ENCODE measurements at regions not wholly inside any gene's neighbourhood (a gene's known extent, or its start where the extent isn't known, plus 50 kb on each side); places are given as distances from the start of the nearest gene placed in this dataset.

GRCh38 chr17:63170795-63171194, 204.8 kb downstream of the TANC2 start:
- no peak for DNase-seq (ENCODE audit: low read depth)
- TF ChIP-seq, protein P1, sequence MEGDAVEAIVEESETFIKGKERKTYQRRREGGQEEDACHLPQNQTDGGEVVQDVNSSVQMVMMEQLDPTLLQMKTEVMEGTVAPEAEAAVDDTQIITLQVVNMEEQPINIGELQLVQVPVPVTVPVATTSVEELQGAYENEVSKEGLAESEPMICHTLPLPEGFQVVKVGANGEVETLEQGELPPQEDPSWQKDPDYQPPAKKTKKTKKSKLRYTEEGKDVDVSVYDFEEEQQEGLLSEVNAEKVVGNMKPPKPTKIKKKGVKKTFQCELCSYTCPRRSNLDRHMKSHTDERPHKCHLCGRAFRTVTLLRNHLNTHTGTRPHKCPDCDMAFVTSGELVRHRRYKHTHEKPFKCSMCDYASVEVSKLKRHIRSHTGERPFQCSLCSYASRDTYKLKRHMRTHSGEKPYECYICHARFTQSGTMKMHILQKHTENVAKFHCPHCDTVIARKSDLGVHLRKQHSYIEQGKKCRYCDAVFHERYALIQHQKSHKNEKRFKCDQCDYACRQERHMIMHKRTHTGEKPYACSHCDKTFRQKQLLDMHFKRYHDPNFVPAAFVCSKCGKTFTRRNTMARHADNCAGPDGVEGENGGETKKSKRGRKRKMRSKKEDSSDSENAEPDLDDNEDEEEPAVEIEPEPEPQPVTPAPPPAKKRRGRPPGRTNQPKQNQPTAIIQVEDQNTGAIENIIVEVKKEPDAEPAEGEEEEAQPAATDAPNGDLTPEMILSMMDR (IDR thresholded peaks at IDR 0.05; ENCODE audit: low read depth, low read length, missing control alignments), result no peak
- H3K4me3 ChIP-seq (ENCODE audit: low read depth, low read length), result no peak overlapping the region
- in situ Hi-C loops (cut with HindIII; ENCODE audit: low sequenced_read_pairs), result no loop called here

DNA sequence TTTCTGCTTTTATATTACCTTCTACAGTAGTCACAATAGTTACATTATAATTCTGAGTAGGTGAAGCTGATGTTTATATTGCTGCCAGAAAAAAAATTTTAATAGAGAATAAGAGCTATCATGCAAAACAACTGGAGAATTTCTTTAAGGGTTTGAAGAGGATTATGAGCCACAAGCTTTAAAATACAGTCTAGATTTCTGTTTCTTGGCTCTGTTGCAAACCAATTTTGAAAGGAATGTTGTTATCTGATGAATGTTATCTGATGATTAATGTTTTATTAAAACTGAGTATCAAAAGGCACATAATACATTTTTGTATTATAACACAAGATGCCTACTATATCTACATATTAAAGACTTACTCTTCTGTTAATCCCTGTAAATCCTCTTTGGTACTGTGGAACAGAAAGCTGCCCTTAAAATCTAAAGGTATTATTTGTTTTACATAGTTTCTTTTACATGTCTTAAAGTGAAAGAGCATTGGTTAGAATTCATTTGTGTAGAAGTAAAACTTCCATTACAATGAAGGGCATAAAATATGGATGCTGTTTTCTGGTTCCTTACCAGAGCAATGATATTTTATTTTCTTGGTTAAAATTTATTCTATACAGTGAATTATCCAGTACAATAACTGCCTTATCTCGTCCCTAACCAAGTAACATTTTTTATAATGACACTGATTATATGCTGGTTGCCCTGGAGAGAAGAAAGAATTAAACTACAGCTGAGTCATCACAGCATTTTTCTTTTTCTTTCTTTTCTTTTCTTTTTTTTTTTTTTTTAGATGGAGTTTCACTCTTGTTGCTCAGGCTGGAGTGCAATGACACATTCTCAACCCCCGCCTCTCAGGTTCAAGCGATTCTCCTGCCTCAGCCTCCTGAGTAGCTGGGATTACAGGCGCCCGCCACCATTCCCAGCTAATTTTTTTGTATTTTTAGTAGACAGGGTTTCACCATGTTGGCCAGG, 205.7 kb downstream of the TANC2 start:
- TF ChIP-seq, protein P1 (IDR thresholded peaks at IDR 0.05; ENCODE audit: low read depth, low read length, missing control alignments), result no peak
- DNase-seq (ENCODE audit: low read depth), result no peak
- in situ Hi-C loops (cut with HindIII; ENCODE audit: low sequenced_read_pairs), result no loop called here
- no peak overlapping the region for H3K4me3 ChIP-seq (ENCODE audit: low read depth, low read length)

DNA sequence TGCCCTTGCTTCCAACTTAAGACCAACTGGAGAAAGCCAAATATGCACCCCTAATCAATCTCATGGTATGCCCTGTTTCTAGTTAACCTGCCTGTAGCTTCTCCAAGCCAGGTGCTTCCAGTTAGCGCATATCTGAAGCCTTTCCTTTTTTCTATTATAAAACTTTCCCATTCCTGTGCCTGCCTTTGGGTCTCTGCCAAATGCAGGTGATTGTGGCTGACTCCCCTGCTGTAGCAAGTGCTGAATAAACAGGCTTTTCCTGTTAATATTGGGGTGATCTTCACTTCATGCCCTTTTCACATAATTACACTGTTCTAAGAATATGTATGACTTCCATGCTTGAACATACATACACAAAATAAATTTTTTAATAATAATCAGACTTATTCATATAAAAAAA, 207.4 kb downstream of the TANC2 start:
- DNase-seq (ENCODE audit: low read depth), result no peak
- in situ Hi-C loops (cut with HindIII; ENCODE audit: low sequenced_read_pairs), result no loop called here
- TF ChIP-seq, protein P1 (IDR thresholded peaks at IDR 0.05; ENCODE audit: low read depth, low read length, missing control alignments), result no peak
- no peak overlapping the region for H3K4me3 ChIP-seq (ENCODE audit: low read depth, low read length)

GRCh38 chr17:63173903-63174302, 207.9 kb downstream of the TANC2 start:
- H3K4me3 ChIP-seq (ENCODE audit: low read depth, low read length), result no peak overlapping the region
- in situ Hi-C loops (cut with HindIII; ENCODE audit: low sequenced_read_pairs), result no loop called here
- TF ChIP-seq, protein P1 (IDR thresholded peaks at IDR 0.05; ENCODE audit: low read depth, low read length, missing control alignments), result no peak
- no peak for DNase-seq (ENCODE audit: low read depth)

DNA sequence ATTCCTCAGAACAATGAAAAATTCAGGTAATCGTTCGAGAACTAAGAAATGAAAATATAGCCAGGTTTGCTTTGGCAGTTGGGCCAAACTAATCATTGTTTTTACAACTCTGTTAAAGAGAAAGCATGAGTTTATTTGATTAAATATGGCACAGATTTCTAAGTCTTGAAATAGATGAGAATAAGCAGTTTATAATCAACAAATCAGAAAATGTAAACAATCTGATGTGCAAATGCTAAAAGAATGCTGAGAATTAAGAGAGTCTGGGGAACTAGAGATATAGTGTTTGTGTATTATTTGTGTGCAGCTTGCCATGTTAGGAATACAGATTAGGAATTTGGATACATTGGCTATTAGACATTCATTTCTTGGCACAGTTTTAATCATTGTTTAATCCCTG, 212.5 kb downstream of the TANC2 start:
- DNase-seq (ENCODE audit: low read depth), result no peak
- in situ Hi-C loops (cut with HindIII; ENCODE audit: low sequenced_read_pairs), result no loop called here
- TF ChIP-seq, protein P1 (IDR thresholded peaks at IDR 0.05; ENCODE audit: low read depth, low read length, missing control alignments), result no peak
- H3K4me3 ChIP-seq (ENCODE audit: low read depth, low read length), result no peak overlapping the region

DNA sequence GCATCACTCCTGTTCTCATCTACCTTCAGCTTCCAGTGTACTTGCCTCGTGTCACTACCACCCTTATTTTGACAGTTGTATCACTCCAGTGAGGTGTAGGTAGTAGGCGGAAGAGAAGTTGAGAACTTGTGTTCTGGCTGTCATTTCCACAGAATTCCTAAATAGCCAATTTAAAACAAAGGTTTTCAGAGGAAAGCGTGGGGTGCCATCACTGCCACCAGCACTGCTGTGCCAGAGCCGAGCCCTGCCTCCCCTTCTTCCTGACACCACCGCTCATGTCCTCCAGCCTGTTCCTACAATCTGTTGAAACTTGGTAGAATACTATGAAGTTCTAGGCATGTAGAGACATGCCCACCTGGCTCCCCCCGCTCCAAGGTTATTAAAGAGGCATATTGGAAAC, 215.8 kb downstream of the TANC2 start:
- TF ChIP-seq, protein P1 (IDR thresholded peaks at IDR 0.05; ENCODE audit: low read depth, low read length, missing control alignments), result no peak
- in situ Hi-C loops (cut with HindIII; ENCODE audit: low sequenced_read_pairs), result no loop called here
- no peak for DNase-seq (ENCODE audit: low read depth)
- no peak overlapping the region for H3K4me3 ChIP-seq (ENCODE audit: low read depth, low read length)
